OCI-LY3 (cell line): ENCODE measurements at regions not wholly inside any gene's neighbourhood (a gene's known extent, or its start where the extent isn't known, plus 50 kb on each side); places are given as distances from the start of the nearest gene placed in this dataset.

ENCODE experiments used
- H2AFZ ChIP-seq: fragments of 200-600, 300-600 bp; shearing (Covaris generic); 2 replicates; pipeline ENCODE4 v1.6.0; 2014; ENCODE audit warnings: antibody characterized with exemption, low read depth, low read length
- H3K27ac ChIP-seq: fragments of 200-600, 300-600 bp; sonication (generic); 2 replicates; pipeline ENCODE4 v1.5.1; 2014; ENCODE audit warnings: mild to moderate bottlenecking, low read length, moderate library complexity, mixed read lengths
- H3K27me3 ChIP-seq: fragments of 200-600, 300-600 bp; sonication (generic); 2 replicates; pipeline ENCODE4 v1.6.1; 2014; ENCODE audit warnings: low read depth, low read length, mixed read lengths
- H3K36me3 ChIP-seq: fragments of 200-600, 300-600 bp; sonication (generic); replicated peaks from 2 replicates; pipeline ENCODE3; 2014; ENCODE audit warnings: low read depth, low read length, mixed read lengths
- H3K4me1 ChIP-seq: fragments of 300-600, 200-600 bp; sonication (generic); 2 replicates; pipeline ENCODE4 v1.6.1; 2014; ENCODE audit warnings: low read length, mixed read lengths
- H3K4me2 ChIP-seq: fragments of 200-600, 300-600 bp; sonication (generic); 2 replicates; pipeline ENCODE4 v1.6.1; 2014; ENCODE audit warnings: low read length, mixed read lengths
- H3K4me3 ChIP-seq: fragments of 300-600, 200-600 bp; sonication (generic); 2 replicates; pipeline ENCODE4 v1.5.1; 2014; ENCODE audit warnings: antibody characterized with exemption, mild to moderate bottlenecking, low read length, moderate library complexity
- H3K79me2 ChIP-seq: fragments of 300-600, 200-600 bp; shearing (Covaris generic); 2 replicates; pipeline ENCODE4 v1.6.1; 2014; ENCODE audit warnings: mild to moderate bottlenecking, low read length, mixed read lengths
- H3K9ac ChIP-seq: fragments of 300-600, 200-600 bp; shearing (Covaris generic); 2 replicates; pipeline ENCODE4 v1.6.0; 2014; ENCODE audit warnings: mild to moderate bottlenecking, low read length, moderate library complexity
- H3K9me3 ChIP-seq: fragments of 200-600, 300-600 bp; shearing (Covaris generic); 2 replicates; pipeline ENCODE4 v1.6.1; 2014; ENCODE audit warnings: low read length, mixed read lengths; ENCODE audit not compliant: insufficient read depth
- H4K20me1 ChIP-seq: fragments of 200-600, 300-600 bp; sonication (generic); 2 replicates; pipeline ENCODE4 v1.6.1; 2016; ENCODE audit warnings: low read length, mixed read lengths; ENCODE audit not compliant: insufficient read depth
- EZH2phosphoT487 ChIP-seq: fragments of 200-600 bp; shearing (Covaris generic); IDR thresholded peaks from 2 replicates; pipeline ENCODE4 v1.6.1; 2018; ENCODE audit warnings: antibody characterized with exemption, mixed run types, low read depth
- TF ChIP-seq, protein P1 (sequence below): fragments of 200-600, 300-600 bp; sonication (generic); IDR thresholded peaks from 2 replicates; pipeline ENCODE4 v1.5.1; 2014; ENCODE audit warnings: antibody characterized with exemption, low read length, low read depth

DNA sequence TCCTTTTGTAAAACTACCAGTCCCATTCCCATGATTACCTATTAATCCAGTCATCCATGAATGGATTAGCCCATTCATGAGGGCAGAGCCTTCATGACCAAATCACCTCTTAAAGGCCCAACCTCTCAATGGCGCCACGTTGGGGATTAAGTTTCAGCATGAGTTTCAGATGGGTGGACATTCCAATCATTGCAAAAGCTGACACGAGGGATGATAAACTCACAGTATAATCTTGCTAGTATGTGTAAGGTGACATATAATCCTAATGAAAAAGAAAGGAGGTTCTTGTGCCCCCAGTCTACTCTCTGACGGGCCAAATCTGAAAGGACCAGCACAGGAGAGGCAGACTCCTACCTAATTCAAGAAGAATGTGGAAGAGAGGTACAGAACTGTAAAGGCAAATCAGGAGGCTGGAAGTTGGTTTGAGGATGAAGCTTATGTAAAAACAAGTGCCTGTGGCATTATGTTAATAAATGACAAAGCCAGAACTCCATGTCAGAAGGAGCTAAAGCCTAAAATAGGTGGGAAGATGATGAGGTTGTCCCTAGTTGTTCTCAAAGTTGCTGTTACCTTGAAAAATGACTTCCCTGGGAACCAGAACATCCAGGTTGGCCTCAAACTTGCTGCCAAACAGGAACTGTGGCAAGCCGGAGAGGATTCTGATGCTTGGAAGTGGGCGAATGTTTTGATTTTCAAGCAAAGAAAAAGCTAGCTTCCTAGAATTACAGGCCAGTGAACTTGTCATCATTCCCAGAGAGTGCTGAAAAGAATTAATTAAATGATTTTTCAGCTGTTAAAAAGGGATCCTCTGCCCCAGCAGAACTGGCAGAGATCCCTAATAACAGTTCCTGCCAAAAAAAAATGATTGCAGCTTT is 106.5 kb upstream of the TIAM2 start:
- no peak for TF ChIP-seq EZH2phosphoT487
- TF ChIP-seq, protein P1, sequence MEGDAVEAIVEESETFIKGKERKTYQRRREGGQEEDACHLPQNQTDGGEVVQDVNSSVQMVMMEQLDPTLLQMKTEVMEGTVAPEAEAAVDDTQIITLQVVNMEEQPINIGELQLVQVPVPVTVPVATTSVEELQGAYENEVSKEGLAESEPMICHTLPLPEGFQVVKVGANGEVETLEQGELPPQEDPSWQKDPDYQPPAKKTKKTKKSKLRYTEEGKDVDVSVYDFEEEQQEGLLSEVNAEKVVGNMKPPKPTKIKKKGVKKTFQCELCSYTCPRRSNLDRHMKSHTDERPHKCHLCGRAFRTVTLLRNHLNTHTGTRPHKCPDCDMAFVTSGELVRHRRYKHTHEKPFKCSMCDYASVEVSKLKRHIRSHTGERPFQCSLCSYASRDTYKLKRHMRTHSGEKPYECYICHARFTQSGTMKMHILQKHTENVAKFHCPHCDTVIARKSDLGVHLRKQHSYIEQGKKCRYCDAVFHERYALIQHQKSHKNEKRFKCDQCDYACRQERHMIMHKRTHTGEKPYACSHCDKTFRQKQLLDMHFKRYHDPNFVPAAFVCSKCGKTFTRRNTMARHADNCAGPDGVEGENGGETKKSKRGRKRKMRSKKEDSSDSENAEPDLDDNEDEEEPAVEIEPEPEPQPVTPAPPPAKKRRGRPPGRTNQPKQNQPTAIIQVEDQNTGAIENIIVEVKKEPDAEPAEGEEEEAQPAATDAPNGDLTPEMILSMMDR: no peak

DNA sequence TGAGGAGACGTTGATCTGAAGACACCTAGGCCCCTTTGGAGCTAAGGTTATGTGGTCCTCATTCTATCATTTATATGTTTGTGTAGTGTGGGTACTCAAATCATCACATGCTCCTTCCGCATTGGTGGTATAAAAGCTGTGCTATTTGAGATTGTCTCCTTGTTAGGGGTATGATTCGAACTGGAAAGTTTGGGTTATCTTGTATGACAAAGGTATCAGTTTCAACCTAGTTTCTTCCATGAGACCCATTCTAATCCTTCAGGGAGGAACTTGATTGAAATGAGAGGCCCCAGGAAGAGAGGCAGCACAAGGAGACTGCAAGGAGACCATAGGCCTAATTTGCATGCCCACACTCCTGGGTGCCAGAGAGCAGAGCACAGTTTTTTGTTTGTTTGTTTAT is 104.2 kb upstream of the TIAM2 start:
- no peak overlapping the region for H3K9ac ChIP-seq
- H3K9me3 ChIP-seq: no peaks in the 10 kb centered on the region
- no peak overlapping the region for H3K4me2 ChIP-seq
- TF ChIP-seq, protein P1: no peak
- TF ChIP-seq EZH2phosphoT487: no peak
- no peaks in the 10 kb centered on the region for H3K79me2 ChIP-seq
- H3K4me1 ChIP-seq: no peaks in the 10 kb centered on the region
- no peaks in the 10 kb centered on the region for H3K27me3 ChIP-seq
- H4K20me1 ChIP-seq: no peaks in the 10 kb centered on the region
- no peak overlapping the region for H2AFZ ChIP-seq
- no peaks in the 10 kb centered on the region for H3K36me3 ChIP-seq
- no peak overlapping the region for H3K27ac ChIP-seq
- H3K4me3 ChIP-seq: no peak overlapping the region

More for the DNA sequence above, 106.5 kb upstream of the TIAM2 start:
- H3K4me2 ChIP-seq: no peak overlapping the region
- H3K27me3 ChIP-seq: no peaks in the 10 kb centered on the region
- no peaks in the 10 kb centered on the region for H4K20me1 ChIP-seq
- no peaks in the 10 kb centered on the region for H3K4me1 ChIP-seq
- H3K9ac ChIP-seq: no peak overlapping the region
- no peak overlapping the region for H3K4me3 ChIP-seq
- H3K36me3 ChIP-seq: no peaks in the 10 kb centered on the region
- no peak overlapping the region for H2AFZ ChIP-seq
- H3K79me2 ChIP-seq: no peaks in the 10 kb centered on the region
- H3K9me3 ChIP-seq: no peaks in the 10 kb centered on the region
- H3K27ac ChIP-seq: no peak overlapping the region

DNA sequence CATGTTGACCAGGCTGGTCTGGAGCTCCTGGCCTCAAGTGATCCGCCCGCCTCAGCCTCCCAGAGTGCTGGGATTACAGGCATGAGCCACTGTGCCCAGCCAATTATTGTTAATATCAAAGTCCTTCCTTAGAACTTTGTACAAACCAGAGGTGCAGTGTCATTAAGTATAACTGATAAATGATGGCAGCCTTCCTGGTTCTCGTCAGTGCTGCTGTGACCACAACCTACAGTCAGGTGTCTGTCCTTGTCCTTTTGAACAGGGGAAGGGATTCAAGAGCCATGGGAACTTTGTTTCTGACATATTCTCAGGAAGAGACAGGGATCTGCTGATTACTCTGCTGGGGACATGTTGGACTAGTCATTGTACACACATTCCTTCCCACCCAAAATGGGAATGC is 103.2 kb upstream of the TIAM2 start:
- TF ChIP-seq, protein P1: no peak
- TF ChIP-seq EZH2phosphoT487: no peak
- Histone ChIP-seq H3K4me1 (no peaks in the 10 kb centered on the region), H3K9ac (no peak overlapping the region), H3K4me3 (no peak overlapping the region), H3K9me3 (no peaks in the 10 kb centered on the region), H3K36me3 (no peaks in the 10 kb centered on the region), H3K79me2 (no peaks in the 10 kb centered on the region), H3K27ac (no peak overlapping the region), H3K27me3 (no peaks in the 10 kb centered on the region), H3K4me2 (no peak overlapping the region), H2AFZ (no peak overlapping the region), H4K20me1 (no peaks in the 10 kb centered on the region)

DNA sequence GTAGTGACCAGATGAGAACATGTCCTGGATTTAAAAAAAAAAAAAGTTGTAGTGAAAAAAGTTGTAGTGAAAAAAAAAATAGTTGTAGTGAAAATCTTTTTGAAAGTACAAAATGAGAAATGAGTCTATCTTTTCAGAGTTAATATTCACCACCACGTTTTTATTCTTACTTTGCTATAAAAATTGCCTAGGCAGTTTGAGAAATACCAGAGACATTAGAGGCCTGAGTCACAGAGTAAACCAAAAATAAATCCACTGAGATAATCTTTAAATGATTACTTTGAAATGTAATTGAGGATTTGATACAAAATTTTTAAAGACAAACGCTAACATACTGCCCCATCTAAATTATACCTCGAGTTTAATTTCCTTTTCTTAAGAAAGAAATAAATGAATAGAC is 101.2 kb upstream of the TIAM2 start:
- H3K9ac ChIP-seq: no peak overlapping the region
- no peaks in the 10 kb centered on the region for H3K36me3 ChIP-seq
- H3K27me3 ChIP-seq: no peaks in the 10 kb centered on the region
- H3K27ac ChIP-seq: no peak overlapping the region
- H2AFZ ChIP-seq: no peak overlapping the region
- no peak overlapping the region for H3K4me3 ChIP-seq
- H3K79me2 ChIP-seq: no peaks in the 10 kb centered on the region
- H3K4me1 ChIP-seq: no peaks in the 10 kb centered on the region
- TF ChIP-seq, protein P1: no peak
- TF ChIP-seq EZH2phosphoT487: no peak
- H3K4me2 ChIP-seq: no peak overlapping the region
- H3K9me3 ChIP-seq: no peaks in the 10 kb centered on the region
- H4K20me1 ChIP-seq: no peaks in the 10 kb centered on the region
